ENCODE measurements at regions not wholly inside any gene's neighbourhood (a gene's known extent, or its start where the extent isn't known, plus 50 kb on each side); places are given as distances from the start of the nearest gene placed in this dataset.

DNA sequence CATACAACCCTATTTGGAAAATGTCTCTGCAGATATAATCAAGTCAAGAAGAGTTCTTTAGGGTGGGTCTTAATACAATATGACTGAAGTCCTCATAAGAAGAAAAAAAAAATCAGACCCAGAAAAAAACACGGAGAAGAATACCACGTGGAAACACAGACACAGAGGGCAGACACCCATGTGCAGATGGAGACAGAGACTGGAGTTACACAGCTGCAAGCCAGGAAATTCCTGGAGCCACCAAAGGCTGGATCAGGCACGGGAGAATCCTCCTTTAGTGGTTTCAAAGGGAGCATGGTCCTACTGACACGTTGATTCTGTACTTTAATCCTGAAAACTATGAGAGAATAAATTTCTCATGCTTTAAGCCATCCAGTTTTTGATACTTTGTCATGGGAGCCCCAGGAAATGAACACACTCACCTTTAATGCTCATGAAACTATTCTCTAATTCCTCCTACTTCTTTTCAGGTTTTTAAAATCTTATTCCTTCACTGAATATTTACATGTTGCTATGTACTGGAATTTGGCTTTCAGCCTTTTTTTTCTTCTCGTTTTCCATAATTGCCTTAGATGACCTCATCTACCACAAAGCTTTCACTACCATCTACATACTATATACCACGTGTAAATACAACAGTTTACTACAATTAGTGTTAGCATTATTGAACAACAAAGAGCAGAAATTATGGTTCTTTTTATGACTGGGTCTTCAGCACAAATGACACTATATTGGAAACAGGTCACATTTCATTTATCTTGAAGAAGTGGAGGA, 529.1 kb downstream of the IRS1 start:
- no peaks in the 10 kb centered on the region for H3K4me1 Mint-ChIP-seq
- Histone ChIP-seq H3K4me1 (ENCODE audit: insufficient read depth) (no peaks in the 10 kb centered on the region), H4K20me1 (replicated peaks; ENCODE audit: insufficient read depth) (no peaks in the 10 kb centered on the region), H3K36me3 (ENCODE audit: insufficient read depth) (no peaks in the 10 kb centered on the region), H3K79me2 (replicated peaks; ENCODE audit: insufficient read depth) (no peaks in the 10 kb centered on the region), H3K4me2 (no peak overlapping the region), H3K27ac (ENCODE audit: low read depth) (no peak overlapping the region), H3K9me2 (ENCODE audit: insufficient read depth) (no peaks in the 10 kb centered on the region; the same call in 1 of the 2 replicates), H3K27me3 (ENCODE audit: insufficient read depth) (no peaks in the 10 kb centered on the region), H2AFZ (no peak overlapping the region), H3K4me3 (no peak overlapping the region), H3F3A (replicated peaks; ENCODE audit: low read depth) (no peaks in the 10 kb centered on the region)
- no peaks in the 10 kb centered on the region for H3K27me3 Mint-ChIP-seq (ENCODE audit: insufficient read depth, low read depth, poor library complexity)
- DNase-seq (ENCODE audit: low spot score) = no peak
- no peak for ATAC-seq
- H3K9me3 Mint-ChIP-seq = no peaks in the 10 kb centered on the region
- no peak overlapping the region for H3K4me3 Mint-ChIP-seq
- TF ChIP-seq NANOG (IDR thresholded peaks at IDR 0.05; ENCODE audit: borderline replicate concordance) (no peak), CREB1 (CRISPR knock-in tag; IDR thresholded peaks at IDR 0.05; ENCODE audit: low read depth) (no peak), JUNB (IDR thresholded peaks at IDR 0.05; ENCODE audit: unreplicated experiment) (no peak), EZH2 (IDR thresholded peaks at IDR 0.05; ENCODE audit: low read depth, unreplicated experiment) (no peak), CTCF (conservative IDR thresholded peaks at IDR 0.05; ENCODE audit: low read depth in 2 of 2) (no peak), ZNF114 (CRISPR knock-in tag; IDR thresholded peaks at IDR 0.05) (no peak)
- no peaks in the 10 kb centered on the region for H3K36me3 Mint-ChIP-seq (ENCODE audit: low read depth)
- H3K27ac Mint-ChIP-seq = no peak overlapping the region

DNA sequence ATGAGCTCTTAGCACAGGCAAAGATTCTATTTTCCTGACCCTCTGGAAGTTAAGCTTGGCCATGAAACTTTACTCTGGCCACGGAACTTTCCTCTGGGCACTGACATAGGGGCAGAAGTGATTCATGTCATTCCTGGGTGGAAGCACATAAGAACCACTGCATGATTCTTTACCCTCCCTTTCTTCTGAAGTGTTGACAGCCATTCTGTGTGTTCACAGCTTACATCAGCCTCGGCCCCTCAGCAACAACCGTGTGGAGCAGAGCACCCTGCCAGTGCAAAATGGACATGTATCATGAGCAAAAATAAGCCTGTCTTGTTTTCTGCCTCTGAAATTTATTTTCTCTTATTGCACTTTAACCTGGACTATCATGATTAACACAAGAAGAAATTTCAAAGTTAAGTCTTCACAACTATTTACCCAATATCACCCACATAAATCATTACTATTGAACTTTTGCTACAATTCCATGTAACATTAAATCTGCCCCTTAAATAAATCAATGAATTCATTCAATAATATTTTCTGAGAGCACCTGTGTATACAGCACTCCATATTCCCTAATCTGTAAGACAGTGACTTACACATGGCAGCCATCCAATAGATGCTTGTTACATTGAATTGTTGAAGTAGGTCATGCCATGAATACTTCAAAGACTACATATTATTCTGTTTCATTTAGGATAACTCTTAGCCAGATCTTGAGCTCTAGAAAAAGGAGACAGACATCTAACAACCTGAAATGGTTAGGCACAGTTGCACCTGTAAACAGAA, 531.9 kb downstream of the IRS1 start:
- no peaks in the 10 kb centered on the region for H3K36me3 Mint-ChIP-seq (ENCODE audit: low read depth)
- no peak overlapping the region for H3K27ac Mint-ChIP-seq
- Histone ChIP-seq H3K4me2 (no peak overlapping the region), H3K4me1 (ENCODE audit: insufficient read depth) (no peaks in the 10 kb centered on the region), H3K79me2 (replicated peaks; ENCODE audit: insufficient read depth) (no peaks in the 10 kb centered on the region), H4K20me1 (replicated peaks; ENCODE audit: insufficient read depth) (no peaks in the 10 kb centered on the region), H3K9me2 (ENCODE audit: insufficient read depth) (peaks cover 3% of the 10 kb centered on the region; the same call in 1 of the 2 replicates), H2AFZ (no peak overlapping the region), H3K27me3 (ENCODE audit: insufficient read depth) (no peaks in the 10 kb centered on the region), H3F3A (replicated peaks; ENCODE audit: low read depth) (no peaks in the 10 kb centered on the region), H3K4me3 (no peak overlapping the region), H3K36me3 (ENCODE audit: insufficient read depth) (no peaks in the 10 kb centered on the region), H3K27ac (ENCODE audit: low read depth) (no peak overlapping the region)
- ATAC-seq (no peak), DNase-seq (ENCODE audit: low spot score) (no peak)
- H3K27me3 Mint-ChIP-seq (ENCODE audit: insufficient read depth, low read depth, poor library complexity) = no peaks in the 10 kb centered on the region
- H3K9me3 Mint-ChIP-seq = no peaks in the 10 kb centered on the region; the same call in 1 of the 3 replicates
- H3K4me3 Mint-ChIP-seq = no peak overlapping the region
- H3K4me1 Mint-ChIP-seq = no peaks in the 10 kb centered on the region
- TF ChIP-seq JUNB (IDR thresholded peaks at IDR 0.05; ENCODE audit: unreplicated experiment) (no peak), CTCF (conservative IDR thresholded peaks at IDR 0.05; ENCODE audit: low read depth in 2 of 2) (no peak), ZNF462 (CRISPR knock-in tag; IDR thresholded peaks at IDR 0.05) (no peak), EZH2phosphoT487 (IDR thresholded peaks at IDR 0.05; ENCODE audit: unreplicated experiment) (no peak), POLR2AphosphoS5 (IDR thresholded peaks at IDR 0.05; ENCODE audit: low read depth) (no peak)
